Panc1 (cell line): ENCODE measurements at regions not wholly inside any gene's neighbourhood (a gene's known extent, or its start where the extent isn't known, plus 50 kb on each side); places are given as distances from the start of the nearest gene placed in this dataset.

Source experiments
- ATAC-seq: fragments of 200-7000 bp; cut with Tn5 transposase; 2 replicates; pipeline ENCODE4 v1.9.1; 2020; ENCODE audit warnings: mild to moderate bottlenecking, moderate library complexity
- BruUV-seq: library from RNA; stranded (reverse); fragments of 400-500 nt; replicated peaks from 2 replicates; lab custom pipeline; 2021; lab: Mats Ljungman, UMichigan
- CTCF ChIA-PET: fragments of 300-600 bp; sonication (Branson Sonifier 250); formaldehyde crosslinking; loops from one replicate; lab custom pipeline; 2022; ENCODE audit warnings: antibody characterized with exemption; lab: Charles Lee
- POLR2A ChIA-PET: fragments of 300-600 bp; sonication (Branson Sonifier 250); formaldehyde crosslinking; loops from one replicate; lab custom pipeline; 2022; ENCODE audit warnings: antibody characterized with exemption; lab: Charles Lee
- DNase-seq: peaks from one replicate; pipeline ENCODE4 v3.0.0-alpha.2; 2010; ENCODE audit warnings: low read depth, low spot score
- H3K27ac ChIP-seq: 2 replicates; pipeline ENCODE4 v1.5.1; 2011; ENCODE audit warnings: mild to moderate bottlenecking, low read length, inconsistent platforms
- H3K27me3 ChIP-seq: fragments of 200-500 bp; sonication (Bioruptor generic); 2 replicates; pipeline ENCODE4 v1.6.0; 2014; ENCODE audit warnings: low read length, inconsistent platforms; ENCODE audit not compliant: control insufficient read depth, insufficient read depth
- H3K36me3 ChIP-seq: fragments of 200-500 bp; sonication (Bioruptor generic); 2 replicates; pipeline ENCODE4 v1.5.1; 2014; ENCODE audit warnings: inconsistent platforms, mild to moderate bottlenecking, low read length, moderate library complexity; ENCODE audit not compliant: control insufficient read depth, insufficient read depth
- H3K4me1 ChIP-seq: 2 replicates; pipeline ENCODE4 v1.5.1; 2011; ENCODE audit warnings: inconsistent platforms, mild to moderate bottlenecking, low read length, moderate library complexity; ENCODE audit not compliant: control insufficient read depth, insufficient read depth
- H3K4me3 ChIP-seq, 2 experiments: 2 replicates each; pipeline ENCODE4 v1.5.1; 2011 to 2012; ENCODE audit warnings: low read depth in 2 of 2, low read length in 2 of 2, mild to moderate bottlenecking in 2 of 2, inconsistent platforms in 1 of 2, moderate library complexity in 1 of 2
- H3K9me3 ChIP-seq: fragments of 200-500 bp; sonication (Bioruptor generic); 2 replicates; pipeline ENCODE4 v1.5.1; 2014; ENCODE audit warnings: low read depth, mild to moderate bottlenecking, inconsistent platforms, low read length, moderate library complexity; ENCODE audit not compliant: control insufficient read depth, insufficient read depth
- POLR2AphosphoS5 ChIP-seq: IDR thresholded peaks from 2 replicates; pipeline ENCODE4 v1.6.1; 2012; ENCODE audit warnings: mild to moderate bottlenecking, low read depth, low read length, moderate library complexity
- REST ChIP-seq, 2 experiments: IDR thresholded peaks; 2 replicates each; pipeline ENCODE4 v1.6.1; 2011 to 2012; ENCODE audit warnings: low read depth in 2 of 2, control low read depth in 1 of 2, low read length in 1 of 2, mild to moderate bottlenecking in 1 of 2, moderate library complexity in 1 of 2; ENCODE audit not compliant: insufficient read depth in 1 of 2
- SIN3A ChIP-seq: IDR thresholded peaks from 2 replicates; pipeline ENCODE4 v1.6.1; 2012; ENCODE audit warnings: low read depth, mild to moderate bottlenecking, low read length, moderate library complexity, borderline replicate concordance; ENCODE audit not compliant: insufficient read depth
- TCF7L2 ChIP-seq: IDR thresholded peaks from 2 replicates; pipeline ENCODE4 v1.6.1; 2011; ENCODE audit warnings: mild to moderate bottlenecking, low read depth, low read length, inconsistent platforms
- in situ Hi-C: cut with HindIII; loops from 2 replicates; pipeline ENCODE4 v1.10.0; 2016; ENCODE audit warnings: low sequenced_read_pairs, low pct_unique_long_range_greater_than_20kb
- intact Hi-C: fragments of 100-400 bp; cut with micrococcal nuclease; formaldehyde crosslinking; loops from one replicate; pipeline ENCODE4 v1.10.0; 2022; ENCODE audit not compliant: unreplicated experiment
- TF ChIP-seq, protein P1 (sequence below): fragments of 450-650 bp; IDR thresholded peaks from 2 replicates; pipeline ENCODE4 v1.5.1; 2017; ENCODE audit warnings: mild to moderate bottlenecking

DNA sequence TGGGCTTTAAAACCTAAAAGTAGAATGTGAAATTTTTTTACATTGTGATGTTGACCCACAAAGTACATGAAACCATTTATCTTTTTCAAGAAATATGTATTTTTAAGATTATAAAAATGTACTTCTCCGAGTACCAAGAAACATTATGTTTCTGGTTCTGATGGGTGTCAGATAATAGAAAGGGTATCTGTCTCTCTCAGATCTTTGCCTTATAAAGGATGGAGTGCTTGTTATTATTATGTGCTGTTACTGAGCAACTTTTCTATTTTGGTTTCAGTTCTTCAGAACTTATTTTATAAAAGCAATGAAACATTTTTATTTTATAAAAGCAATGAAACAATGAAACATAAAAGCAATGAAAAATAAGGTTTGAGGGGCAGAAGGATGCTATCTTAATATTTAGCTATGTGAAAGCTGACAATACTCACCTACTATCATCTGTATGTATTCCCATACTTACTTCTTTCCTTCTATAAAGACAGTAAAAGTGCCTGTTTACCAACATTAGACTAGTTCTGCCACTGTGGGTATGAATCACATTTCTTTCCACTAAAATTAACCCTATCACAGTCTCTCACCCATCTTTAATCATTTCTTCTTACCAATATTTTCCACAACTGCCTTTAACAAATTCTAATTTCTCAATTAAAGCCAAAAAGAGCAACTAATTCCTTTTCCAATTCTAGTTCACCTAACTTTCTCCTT, 540.7 kb upstream of the KCNMB2 start:
- Histone ChIP-seq H3K36me3 (no peaks in the 10 kb centered on the region), H3K4me3 (no peak overlapping the region), H3K27ac (no peak overlapping the region), H3K9me3 (no peaks in the 10 kb centered on the region; the same call in 1 of the 2 replicates), H3K27me3 (no peaks in the 10 kb centered on the region), H3K4me1 (no peaks in the 10 kb centered on the region; the same call in 1 of the 2 replicates)
- intact Hi-C loops (no loop called here), in situ Hi-C loops (no loop called here)
- no TSS peak for BruUV-seq
- TF ChIP-seq POLR2AphosphoS5 (no peak), SIN3A (no peak), TCF7L2 (no peak), REST (IDR thresholded peaks at IDR 0.05; ENCODE audit: insufficient read depth in 1 of 2, low read depth in 2 of 2, low read length in 1 of 2) (no peak)
- TF ChIP-seq, protein P1, sequence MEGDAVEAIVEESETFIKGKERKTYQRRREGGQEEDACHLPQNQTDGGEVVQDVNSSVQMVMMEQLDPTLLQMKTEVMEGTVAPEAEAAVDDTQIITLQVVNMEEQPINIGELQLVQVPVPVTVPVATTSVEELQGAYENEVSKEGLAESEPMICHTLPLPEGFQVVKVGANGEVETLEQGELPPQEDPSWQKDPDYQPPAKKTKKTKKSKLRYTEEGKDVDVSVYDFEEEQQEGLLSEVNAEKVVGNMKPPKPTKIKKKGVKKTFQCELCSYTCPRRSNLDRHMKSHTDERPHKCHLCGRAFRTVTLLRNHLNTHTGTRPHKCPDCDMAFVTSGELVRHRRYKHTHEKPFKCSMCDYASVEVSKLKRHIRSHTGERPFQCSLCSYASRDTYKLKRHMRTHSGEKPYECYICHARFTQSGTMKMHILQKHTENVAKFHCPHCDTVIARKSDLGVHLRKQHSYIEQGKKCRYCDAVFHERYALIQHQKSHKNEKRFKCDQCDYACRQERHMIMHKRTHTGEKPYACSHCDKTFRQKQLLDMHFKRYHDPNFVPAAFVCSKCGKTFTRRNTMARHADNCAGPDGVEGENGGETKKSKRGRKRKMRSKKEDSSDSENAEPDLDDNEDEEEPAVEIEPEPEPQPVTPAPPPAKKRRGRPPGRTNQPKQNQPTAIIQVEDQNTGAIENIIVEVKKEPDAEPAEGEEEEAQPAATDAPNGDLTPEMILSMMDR, result no peak
- ChIA-PET POLR2A (no interaction called here), CTCF (no interaction called here)
- ATAC-seq, result no peak
- no peak for DNase-seq

GRCh38 chr3:178001670-178002101, 534.5 kb upstream of the KCNMB2 start:
- ChIA-PET CTCF (no interaction called here), POLR2A (no interaction called here)
- Histone ChIP-seq H3K36me3 (no peaks in the 10 kb centered on the region), H3K27ac (no peak overlapping the region), H3K4me1 (no peaks in the 10 kb centered on the region), H3K4me3 (no peak overlapping the region), H3K9me3 (no peaks in the 10 kb centered on the region; the same call in 1 of the 2 replicates), H3K27me3 (no peaks in the 10 kb centered on the region)
- no TSS peak for BruUV-seq
- TF ChIP-seq, protein P1, result no peak
- TF ChIP-seq SIN3A (no peak), REST (IDR thresholded peaks at IDR 0.05; ENCODE audit: insufficient read depth in 1 of 2, low read depth in 2 of 2, low read length in 1 of 2) (no peak), TCF7L2 (no peak), POLR2AphosphoS5 (no peak)
- ATAC-seq, result no peak
- in situ Hi-C loops, result no loop called here
- intact Hi-C loops, result no loop called here
- no peak for DNase-seq
